ENCODE measurements at regions not wholly inside any gene's neighbourhood (a gene's known extent, or its start where the extent isn't known, plus 50 kb on each side); places are given as distances from the start of the nearest gene placed in this dataset.

DNA sequence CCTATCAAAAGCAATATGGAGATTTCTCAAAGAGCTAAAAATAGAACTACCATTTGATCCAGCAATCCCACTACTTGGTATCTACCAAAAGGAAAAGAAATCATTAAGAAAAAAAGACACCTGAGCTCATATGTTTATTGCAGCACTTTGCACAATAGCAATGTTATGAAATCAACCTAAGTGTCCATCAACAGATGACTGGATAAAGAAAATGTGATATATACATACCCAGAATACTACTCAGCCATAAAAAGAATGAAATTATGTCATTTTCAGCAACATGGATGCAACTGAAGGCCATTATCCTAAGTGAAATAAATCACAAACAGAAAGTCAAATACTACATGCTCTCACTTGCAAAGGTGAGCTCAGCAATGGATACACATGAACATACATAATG lies 1565.5 kb upstream of the RAG2 start:
- Histone ChIP-seq H4K20me1 (ENCODE audit: insufficient read depth) (no peaks in the 10 kb centered on the region), H3K9ac (ENCODE audit: low read length) (no peak overlapping the region), H3K9me3 (ENCODE audit: low read length) (no peaks in the 10 kb centered on the region), H3K4me2 (ENCODE audit: low read length) (no peak overlapping the region), H3K36me3 (ENCODE audit: insufficient read depth, low read length) (no peaks in the 10 kb centered on the region), H3K9me2 (ENCODE audit: insufficient read depth, low read length) (no peaks in the 10 kb centered on the region), H3K79me2 (replicated peaks; ENCODE audit: insufficient read depth, low read length) (no peaks in the 10 kb centered on the region), H3K27ac (ENCODE audit: low read length) (no peak overlapping the region), H3F3A (ENCODE audit: insufficient read depth, low read length, poor library complexity, severe bottlenecking) (no peaks in the 10 kb centered on the region), H3K4me3 (ENCODE audit: low read length) (no peak overlapping the region), H2AFZ (ENCODE audit: low read depth, low read length) (no peak overlapping the region), H3K27me3 (ENCODE audit: insufficient read depth, low read depth, low read length) (no peaks in the 10 kb centered on the region)
- TF ChIP-seq, protein P1, sequence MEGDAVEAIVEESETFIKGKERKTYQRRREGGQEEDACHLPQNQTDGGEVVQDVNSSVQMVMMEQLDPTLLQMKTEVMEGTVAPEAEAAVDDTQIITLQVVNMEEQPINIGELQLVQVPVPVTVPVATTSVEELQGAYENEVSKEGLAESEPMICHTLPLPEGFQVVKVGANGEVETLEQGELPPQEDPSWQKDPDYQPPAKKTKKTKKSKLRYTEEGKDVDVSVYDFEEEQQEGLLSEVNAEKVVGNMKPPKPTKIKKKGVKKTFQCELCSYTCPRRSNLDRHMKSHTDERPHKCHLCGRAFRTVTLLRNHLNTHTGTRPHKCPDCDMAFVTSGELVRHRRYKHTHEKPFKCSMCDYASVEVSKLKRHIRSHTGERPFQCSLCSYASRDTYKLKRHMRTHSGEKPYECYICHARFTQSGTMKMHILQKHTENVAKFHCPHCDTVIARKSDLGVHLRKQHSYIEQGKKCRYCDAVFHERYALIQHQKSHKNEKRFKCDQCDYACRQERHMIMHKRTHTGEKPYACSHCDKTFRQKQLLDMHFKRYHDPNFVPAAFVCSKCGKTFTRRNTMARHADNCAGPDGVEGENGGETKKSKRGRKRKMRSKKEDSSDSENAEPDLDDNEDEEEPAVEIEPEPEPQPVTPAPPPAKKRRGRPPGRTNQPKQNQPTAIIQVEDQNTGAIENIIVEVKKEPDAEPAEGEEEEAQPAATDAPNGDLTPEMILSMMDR (IDR thresholded peaks at IDR 0.05; ENCODE audit: poor library complexity, severe bottlenecking): no peak
- no peak for TF ChIP-seq MXI1 (conservative IDR thresholded peaks at IDR 0.05; ENCODE audit: poor library complexity, severe bottlenecking)
- no peak for TF ChIP-seq TAF1 (IDR thresholded peaks at IDR 0.05; ENCODE audit: low read depth)
- no peak for TF ChIP-seq SMC3 (conservative IDR thresholded peaks at IDR 0.05; ENCODE audit: poor library complexity)
- TF ChIP-seq RAD21 (conservative IDR thresholded peaks at IDR 0.05): no peak
- no peak for TF ChIP-seq EZH2 (IDR thresholded peaks at IDR 0.05; ENCODE audit: borderline replicate concordance, insufficient read depth, low read length, poor library complexity, severe bottlenecking)

DNA sequence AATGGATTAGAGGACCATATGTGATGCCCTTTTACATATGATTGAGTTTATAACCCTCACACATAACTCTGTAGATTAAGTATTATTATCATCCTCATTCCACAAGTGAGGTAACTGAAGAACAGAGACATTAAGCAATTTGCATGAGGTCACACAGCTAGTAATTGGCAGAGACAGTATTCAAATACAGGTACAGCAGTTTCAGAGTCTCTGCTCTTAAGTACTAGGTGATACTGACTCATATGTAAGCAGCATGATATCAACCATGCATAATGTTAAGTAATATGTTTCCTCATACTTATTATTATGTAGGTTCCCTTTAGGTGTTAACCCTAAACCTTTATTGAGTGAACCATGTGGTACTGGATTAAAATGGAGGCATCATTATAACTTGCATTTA lies 1562.4 kb upstream of the RAG2 start:
- Histone ChIP-seq H3K36me3 (ENCODE audit: insufficient read depth, low read length) (no peaks in the 10 kb centered on the region), H3K9me2 (ENCODE audit: insufficient read depth, low read length) (no peaks in the 10 kb centered on the region)
- TF ChIP-seq POLR2AphosphoS5 (IDR thresholded peaks at IDR 0.05) (no peak), RAD21 (conservative IDR thresholded peaks at IDR 0.05) (no peak), TAF1 (IDR thresholded peaks at IDR 0.05; ENCODE audit: low read depth) (no peak), MXI1 (conservative IDR thresholded peaks at IDR 0.05; ENCODE audit: poor library complexity, severe bottlenecking) (no peak), EZH2 (IDR thresholded peaks at IDR 0.05; ENCODE audit: borderline replicate concordance, insufficient read depth, low read length, poor library complexity, severe bottlenecking) (no peak), SMC3 (conservative IDR thresholded peaks at IDR 0.05; ENCODE audit: poor library complexity) (no peak), EP300 (conservative IDR thresholded peaks at IDR 0.05; ENCODE audit: poor library complexity, severe bottlenecking) (no peak)
- TF ChIP-seq, protein P2, sequence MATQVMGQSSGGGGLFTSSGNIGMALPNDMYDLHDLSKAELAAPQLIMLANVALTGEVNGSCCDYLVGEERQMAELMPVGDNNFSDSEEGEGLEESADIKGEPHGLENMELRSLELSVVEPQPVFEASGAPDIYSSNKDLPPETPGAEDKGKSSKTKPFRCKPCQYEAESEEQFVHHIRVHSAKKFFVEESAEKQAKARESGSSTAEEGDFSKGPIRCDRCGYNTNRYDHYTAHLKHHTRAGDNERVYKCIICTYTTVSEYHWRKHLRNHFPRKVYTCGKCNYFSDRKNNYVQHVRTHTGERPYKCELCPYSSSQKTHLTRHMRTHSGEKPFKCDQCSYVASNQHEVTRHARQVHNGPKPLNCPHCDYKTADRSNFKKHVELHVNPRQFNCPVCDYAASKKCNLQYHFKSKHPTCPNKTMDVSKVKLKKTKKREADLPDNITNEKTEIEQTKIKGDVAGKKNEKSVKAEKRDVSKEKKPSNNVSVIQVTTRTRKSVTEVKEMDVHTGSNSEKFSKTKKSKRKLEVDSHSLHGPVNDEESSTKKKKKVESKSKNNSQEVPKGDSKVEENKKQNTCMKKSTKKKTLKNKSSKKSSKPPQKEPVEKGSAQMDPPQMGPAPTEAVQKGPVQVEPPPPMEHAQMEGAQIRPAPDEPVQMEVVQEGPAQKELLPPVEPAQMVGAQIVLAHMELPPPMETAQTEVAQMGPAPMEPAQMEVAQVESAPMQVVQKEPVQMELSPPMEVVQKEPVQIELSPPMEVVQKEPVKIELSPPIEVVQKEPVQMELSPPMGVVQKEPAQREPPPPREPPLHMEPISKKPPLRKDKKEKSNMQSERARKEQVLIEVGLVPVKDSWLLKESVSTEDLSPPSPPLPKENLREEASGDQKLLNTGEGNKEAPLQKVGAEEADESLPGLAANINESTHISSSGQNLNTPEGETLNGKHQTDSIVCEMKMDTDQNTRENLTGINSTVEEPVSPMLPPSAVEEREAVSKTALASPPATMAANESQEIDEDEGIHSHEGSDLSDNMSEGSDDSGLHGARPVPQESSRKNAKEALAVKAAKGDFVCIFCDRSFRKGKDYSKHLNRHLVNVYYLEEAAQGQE (IDR thresholded peaks at IDR 0.05; ENCODE audit: borderline replicate concordance): no peak
- TF ChIP-seq, protein P1 (IDR thresholded peaks at IDR 0.05; ENCODE audit: poor library complexity, severe bottlenecking): no peak

More for the DNA sequence above, 1562.4 kb upstream of the RAG2 start:
- Histone ChIP-seq H3K9ac (ENCODE audit: low read length) (no peak overlapping the region), H3K79me2 (replicated peaks; ENCODE audit: insufficient read depth, low read length) (no peaks in the 10 kb centered on the region), H3K27me3 (ENCODE audit: insufficient read depth, low read depth, low read length) (no peaks in the 10 kb centered on the region), H2AFZ (ENCODE audit: low read depth, low read length) (no peak overlapping the region), H3K4me3 (ENCODE audit: low read length) (no peak overlapping the region), H3F3A (ENCODE audit: insufficient read depth, low read length, poor library complexity, severe bottlenecking) (no peaks in the 10 kb centered on the region), H3K27ac (ENCODE audit: low read length) (no peak overlapping the region), H3K9me3 (ENCODE audit: low read length) (no peaks in the 10 kb centered on the region), H4K20me1 (ENCODE audit: insufficient read depth) (no peaks in the 10 kb centered on the region), H3K4me2 (ENCODE audit: low read length) (no peak overlapping the region)
